HG03520 (cell line): ENCODE measurements at regions not wholly inside any gene's neighbourhood (a gene's known extent, or its start where the extent isn't known, plus 50 kb on each side); places are given as distances from the start of the nearest gene placed in this dataset.
A peak's percentile ranks its signal among the peaks of the same experiment; 100 is the strongest.
"Not testable (repeated sequence)": the region's sequence is repeated elsewhere in the genome, so short reads cannot be mapped to it uniquely, and the experiment has no call there.

Source experiments
- ATAC-seq: cut with Tn5 transposase; IDR thresholded peaks from one replicate; pipeline ENCODE4 v1.9.1; 2021; ENCODE audit warnings: mild to moderate bottlenecking, moderate library complexity; ENCODE audit not compliant: unreplicated experiment

DNA sequence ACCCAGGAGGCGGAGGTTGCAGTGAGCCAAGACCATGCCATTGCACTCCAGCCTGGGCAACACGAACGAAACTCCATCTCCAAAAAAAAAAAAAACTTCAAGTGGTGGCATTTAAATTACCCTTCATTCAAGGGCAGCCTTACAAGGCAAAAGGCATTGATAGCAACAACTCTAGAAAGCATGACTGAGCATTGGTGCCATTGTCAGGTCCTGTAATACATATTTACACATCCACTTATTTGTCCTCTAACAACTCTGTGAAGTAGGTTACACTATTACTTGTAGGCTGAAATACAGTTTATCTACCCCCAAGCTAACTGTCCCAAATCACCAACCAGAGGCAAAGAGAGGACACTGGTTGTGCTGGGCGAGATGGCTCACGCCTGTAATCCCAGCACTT lies 52.7 kb upstream of the LARP1 start:
- no peak for ATAC-seq

DNA sequence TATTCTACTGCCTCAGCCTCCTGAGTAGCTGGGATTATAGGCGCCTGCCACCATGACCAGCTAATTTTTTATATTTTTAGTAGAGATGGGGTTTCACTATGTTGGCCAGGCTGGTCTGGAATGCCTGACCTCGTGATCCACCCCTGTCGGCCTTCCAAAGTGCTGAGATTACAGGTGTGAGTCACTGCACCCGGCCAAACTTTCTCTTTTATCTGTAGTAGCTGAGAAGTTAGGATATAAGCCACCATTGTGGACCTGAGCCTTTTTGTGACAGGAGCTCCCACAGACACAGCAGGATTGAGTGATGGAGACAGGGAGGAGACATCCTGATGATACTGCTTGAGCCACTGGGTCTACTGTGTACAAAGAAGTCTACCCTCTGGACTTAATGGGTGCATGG lies 53.5 kb upstream of the LARP1 start:
- not testable (repeated sequence) for ATAC-seq

DNA sequence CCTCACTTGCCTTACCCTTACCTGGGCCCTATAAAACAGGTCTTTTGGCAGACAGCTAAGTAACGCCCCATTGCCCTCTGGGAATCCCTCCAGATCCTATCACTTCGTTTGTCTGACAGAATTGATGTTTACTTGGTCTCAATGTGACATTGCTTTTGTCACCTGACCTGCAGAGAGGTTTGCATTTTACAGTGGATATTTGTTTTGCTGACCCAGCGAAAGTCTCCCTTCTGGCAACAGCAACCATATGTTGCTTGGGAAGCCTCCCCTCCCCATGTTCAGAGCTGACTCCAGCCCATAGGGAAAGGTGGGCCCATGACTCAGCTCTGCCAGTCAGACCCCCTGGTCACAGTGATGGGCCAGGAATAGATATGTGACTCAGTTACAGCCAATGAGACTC lies 54.0 kb upstream of the LARP1 start:
- no peak for ATAC-seq

DNA sequence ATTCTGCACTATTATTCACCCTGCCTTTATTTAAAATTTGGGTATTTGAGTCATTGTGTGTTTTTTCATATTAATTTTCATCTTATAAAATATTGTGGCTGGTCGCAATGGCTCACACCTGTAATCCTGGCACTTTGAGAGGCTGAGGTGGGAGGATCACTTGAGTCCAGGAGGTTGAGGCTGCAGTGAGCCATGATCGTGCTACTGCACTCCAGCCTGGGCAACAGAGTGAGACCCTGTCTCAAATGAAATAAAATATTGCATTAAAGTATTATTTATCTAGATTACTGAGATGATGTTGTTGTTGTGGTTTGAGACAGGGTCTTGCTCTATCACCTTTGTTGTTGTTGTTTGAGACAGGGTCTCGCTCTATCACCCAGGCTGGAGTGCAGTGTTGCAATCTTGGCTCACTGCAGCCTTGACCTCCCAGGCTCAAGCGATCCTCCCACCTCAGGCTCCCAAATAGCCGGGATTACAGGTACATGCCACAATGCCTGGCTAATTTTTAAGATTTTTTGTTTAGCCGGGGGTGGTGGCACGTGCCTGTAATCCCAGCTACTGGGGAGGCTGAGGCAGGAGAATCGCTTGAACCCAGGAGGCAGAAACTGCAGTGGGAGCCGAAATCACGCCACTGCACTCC lies 54.8 kb upstream of the LARP1 start:
- ATAC-seq = not testable (repeated sequence)

DNA sequence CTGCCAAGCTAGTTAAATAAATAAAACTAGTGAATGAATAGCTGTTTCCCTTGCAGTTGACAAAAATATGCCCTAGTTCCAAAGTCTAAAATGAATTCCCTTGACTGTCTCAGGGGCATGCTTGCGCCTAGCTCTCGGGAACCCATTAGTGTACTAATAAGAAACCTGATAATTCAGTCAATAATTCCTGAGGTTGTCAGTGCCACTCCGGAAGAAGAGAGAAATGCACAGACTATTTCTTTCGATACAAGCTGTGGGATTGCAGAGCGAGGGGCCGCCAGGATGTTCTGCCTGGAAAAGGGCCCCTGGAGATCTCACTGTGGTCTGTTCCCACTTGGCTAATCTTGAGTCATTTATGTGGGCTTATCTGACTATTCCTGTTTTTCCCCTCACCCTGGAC lies 56.4 kb upstream of the LARP1 start:
- ATAC-seq = no peak

DNA sequence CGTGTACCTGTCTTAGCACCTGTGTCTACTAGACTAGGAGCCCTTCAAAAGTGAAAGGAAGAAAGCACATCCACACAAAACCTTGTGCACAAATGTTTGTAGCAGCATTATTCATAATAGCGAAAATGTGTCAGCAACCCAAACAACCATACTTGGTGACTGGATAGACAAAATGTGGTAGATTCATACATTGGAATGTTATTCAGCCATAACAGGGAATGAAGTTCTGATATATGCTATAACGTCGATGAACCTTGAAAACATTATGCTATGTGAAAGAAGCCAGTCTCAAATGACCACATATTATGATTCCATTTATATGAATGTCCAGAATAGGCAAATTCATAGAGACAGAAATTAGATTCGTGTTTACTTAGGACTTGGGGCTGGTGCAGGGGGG lies 57.8 kb upstream of the LARP1 start:
- no peak for ATAC-seq

DNA sequence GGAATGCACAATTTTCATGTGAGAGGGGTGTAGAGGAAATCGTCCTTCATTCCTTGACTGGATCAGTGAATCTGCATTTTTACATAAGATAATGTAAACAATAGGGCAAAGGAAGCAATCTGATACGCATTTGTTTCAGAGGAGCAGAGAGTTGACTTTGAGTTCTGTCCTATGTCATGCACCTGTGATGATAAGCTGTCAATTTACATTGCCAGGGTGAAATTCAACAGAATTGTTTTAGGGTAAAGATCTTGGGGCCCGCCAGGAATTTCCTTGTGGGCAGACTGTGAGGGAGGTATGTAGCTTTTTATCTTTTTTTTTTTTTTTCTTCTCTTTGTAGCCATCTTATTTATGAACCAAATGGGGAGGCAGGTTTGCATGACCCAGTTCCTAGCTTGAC lies 58.3 kb upstream of the LARP1 start:
- ATAC-seq = no peak

DNA sequence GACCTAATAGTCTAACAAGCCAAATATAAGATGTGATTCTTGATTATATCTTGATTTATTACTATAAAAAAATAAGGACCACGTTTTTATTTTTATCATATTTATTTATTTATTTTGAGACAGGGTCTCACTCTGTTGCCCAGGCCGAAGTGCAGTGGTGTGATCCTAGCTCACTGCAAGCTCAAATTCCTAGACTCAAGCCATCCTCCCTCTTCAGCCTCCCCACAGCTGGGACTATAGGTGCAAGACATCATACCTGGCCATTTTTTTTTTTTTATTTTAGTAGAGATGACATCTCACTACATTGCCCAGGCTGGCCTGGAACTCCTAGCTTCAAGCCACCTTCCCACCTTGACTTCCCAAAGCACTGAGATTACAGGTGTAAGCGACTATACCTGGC lies 61.0 kb upstream of the LARP1 start:
- ATAC-seq = no peak

DNA sequence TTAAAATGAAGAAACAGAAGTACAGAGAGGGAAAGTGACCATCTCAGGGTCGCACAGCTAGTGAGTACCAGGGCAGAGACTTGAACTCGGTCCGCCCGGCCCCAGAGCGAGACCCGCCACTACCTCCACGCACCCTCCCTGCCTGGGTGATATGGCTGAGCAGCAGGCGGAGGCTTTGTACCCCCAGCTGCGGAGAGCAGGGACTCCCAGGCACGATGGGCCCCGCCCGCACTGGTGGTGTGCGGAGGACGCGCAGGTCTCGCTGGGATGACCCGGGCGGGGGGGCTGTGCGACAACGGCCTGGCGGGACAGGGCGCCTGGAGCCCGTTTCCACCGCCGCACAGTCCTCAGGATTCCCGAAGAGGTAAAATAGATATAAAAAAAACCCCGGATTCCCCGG lies 64.7 kb upstream of the LARP1 start:
- no peak for ATAC-seq

DNA sequence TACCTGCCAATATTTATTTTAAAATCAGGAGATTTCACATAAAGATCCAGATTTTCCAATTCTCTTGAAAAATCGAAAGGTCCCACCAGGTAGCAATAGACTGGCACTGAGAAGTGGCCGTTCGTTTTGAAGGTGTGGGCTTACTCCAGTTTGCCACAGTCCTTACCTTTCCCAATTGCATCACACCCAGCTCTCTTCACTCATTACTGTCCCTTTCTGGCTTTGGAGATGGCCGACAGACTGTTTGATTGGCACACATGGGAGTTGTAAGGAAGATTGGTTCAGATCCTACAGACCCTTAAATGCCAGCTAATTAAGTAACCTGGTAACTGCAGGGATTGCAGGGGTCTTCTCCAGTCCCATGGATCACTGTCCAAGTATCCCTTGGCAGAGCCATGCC lies 68.7 kb upstream of the LARP1 start:
- no peak for ATAC-seq

DNA sequence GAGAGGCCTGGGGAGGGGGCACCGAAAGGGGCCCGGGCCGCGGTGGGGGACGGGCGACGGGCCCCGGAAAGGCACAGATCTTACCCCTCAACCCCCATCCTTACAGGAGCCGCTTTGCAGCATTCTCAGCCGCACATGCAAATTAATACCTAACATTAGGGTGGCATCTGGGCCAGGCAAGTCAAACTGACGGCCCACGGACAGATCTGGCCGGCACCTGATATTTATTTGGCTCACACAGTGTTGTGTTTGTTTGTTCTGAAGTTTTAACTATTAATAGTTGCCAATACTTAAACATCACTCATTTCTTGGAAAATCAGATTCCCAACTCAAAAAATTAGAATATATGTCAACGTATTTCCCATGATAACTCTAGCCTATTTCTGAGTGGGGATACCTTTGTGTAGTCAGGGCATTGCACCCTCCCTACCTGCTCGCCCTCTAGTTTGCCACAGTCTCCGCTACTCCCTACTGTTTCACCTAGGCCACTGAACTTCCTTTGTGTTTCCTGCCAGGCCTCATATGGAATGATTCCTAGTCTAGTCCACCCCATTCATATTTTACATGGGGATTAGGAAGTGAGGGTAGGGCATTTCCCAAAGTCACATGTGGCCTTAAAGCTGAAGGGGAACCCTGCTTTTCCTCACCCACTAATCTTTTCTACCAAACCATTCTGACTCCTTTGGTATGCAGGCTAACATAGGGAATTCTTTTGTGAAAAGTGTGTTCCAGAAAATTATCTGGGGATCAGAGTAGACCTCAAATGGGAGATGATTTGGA lies 71.9 kb upstream of the LARP1 start:
- peak; percentile 44 for ATAC-seq

DNA sequence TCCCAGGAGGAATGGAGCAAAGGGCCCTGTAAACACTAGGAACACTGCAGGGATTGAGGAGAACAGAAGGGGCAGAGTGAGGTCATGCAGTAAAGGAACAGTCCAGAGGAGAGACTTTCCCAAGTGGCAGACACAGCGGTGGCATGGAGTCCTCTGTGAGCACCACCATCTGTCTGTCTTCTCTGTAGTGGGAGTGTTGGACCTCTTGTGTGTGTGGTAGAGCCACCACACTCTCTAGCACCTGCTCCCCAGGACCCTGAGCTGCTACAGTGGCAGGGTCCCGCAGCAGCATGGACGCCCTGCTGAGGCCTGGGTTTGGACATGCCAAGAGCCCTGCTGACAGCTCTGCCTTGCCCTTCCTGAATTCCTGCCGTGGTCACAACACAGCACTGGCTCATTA lies 75.7 kb upstream of the LARP1 start:
- ATAC-seq = no peak

DNA sequence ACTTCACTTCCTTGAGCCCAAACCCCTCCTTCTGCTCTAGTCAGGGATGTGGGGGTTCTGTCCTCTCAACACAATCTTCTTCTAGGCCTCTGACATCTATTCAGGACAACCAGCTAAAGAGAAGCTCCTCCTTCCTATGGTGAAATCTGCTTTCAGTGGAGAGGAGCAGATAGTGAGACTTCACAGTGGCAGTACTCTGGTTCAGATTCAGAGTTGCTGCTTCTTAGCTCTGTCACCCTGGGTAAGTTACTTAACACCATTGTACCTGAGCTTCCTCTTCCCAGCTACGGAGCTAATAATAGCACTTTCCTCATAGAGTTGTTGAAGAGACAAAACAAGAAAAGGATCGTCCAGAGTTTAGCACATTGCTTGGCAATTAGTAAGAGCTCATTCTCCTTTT lies 77.3 kb upstream of the LARP1 start:
- no peak for ATAC-seq

DNA sequence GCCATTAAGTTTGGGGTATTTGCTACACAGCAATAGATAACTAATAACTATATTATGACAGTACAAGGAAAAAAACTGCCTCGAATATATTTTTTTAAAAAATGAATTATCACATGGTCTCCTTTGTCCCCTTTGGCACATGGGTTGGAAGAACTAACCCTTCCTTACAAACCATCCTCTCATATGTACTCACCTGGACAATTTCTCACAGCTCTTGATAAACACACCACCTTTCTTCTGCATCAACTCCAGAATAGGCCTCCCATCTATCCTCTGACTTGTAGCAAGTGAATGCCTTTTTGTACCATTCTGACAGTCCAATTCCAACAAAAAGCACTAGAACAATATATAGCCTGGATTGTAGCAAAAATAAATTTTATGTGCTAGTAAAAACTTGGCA lies 78.7 kb upstream of the LARP1 start:
- no peak for ATAC-seq

DNA sequence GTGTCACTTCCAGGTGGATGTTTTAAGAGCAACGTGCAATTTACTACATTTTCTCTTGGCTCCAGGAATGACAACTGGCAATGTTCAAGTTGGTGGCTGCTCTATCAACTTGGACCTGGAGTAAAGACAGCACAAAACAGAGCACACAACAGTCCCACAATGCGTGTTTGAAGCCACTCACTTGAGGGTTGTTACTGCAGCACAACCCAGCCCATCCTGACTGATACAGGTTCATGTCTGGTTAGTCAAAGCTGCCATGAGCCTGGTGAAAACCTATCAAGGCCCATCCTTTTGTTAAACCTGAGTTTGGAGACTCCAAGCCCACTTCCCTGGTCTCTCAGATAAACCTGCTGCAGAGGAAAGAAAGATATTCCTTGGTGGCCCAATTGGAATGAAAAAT lies 81.1 kb upstream of the LARP1 start:
- ATAC-seq = no peak

DNA sequence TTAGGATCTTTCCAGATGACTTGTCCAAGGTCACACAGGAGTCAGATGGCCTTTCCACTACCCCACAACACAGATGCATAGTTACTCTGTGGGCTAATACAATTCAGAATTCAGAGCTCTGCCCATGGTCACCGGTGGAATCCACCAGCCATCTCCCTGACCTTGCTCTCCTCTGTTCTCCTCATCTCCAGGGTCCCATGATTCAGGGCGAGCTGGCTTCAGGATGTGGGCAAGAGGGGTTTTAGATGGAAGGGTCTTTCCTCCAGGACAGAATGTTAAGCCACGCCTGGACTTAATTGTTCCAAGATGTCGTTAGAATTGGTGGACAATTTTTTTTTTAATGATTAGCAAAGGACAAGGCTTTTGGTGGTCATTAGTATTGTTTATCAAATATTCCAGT lies 81.7 kb upstream of the LARP1 start:
- no peak for ATAC-seq

DNA sequence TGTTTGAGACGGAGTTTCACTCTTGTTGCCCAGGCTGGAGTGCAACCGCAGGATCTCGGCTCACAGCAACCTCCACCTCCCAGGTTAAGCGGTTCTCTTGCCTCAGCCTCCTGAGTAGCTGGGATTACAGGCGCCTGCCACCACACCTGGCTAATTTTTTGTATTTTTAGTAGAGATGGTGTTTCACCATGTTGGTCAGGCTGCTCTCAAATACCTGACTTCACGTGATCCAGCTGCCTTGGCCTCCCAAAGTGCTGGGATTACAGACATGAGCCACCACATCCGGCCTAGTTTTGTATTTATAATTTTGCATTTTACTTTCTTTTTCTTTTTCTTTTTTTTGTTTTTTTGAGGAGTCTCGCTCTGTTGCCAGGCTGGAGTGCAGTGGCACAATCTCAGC lies 85.3 kb upstream of the LARP1 start:
- ATAC-seq = not testable (repeated sequence)

DNA sequence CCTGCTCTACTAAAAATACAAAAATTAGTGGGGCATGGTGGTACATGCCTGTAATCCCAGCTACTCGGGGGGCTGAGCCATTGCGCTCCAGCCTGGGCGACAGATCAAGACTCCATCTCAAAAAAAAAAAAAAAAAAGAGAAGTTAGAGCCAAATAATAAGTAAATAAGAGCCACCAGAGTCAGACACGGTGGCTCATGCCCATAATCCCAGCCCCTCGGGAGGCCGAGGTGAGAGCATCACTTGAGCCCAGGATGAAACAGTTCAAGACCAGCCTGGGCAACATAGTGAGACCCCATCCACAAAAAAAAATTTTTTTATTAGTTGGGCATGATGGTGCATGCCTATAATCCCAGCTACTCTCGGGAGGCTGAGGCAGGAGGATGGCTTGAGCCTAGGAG lies 85.8 kb upstream of the LARP1 start:
- ATAC-seq = no peak

DNA sequence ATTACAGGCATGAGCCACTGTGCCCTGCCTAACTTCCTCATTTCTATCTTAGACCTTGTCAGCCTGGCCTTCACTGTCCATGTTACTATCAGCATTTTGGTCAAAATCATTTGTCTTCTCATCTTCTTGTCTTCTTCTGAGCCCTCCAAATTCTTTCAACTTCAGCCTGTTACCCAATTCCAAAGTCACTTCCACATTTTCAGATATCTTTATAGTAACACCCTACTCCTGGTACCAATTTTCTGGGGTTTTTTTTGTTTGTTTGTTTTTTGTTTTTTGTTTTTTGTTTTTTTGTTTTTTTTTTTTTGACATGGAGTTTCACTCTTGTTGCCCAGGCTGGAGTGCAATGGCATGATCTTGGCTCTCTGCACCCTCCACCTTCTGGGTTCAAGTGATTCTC lies 90.3 kb upstream of the LARP1 start:
- ATAC-seq = no peak

DNA sequence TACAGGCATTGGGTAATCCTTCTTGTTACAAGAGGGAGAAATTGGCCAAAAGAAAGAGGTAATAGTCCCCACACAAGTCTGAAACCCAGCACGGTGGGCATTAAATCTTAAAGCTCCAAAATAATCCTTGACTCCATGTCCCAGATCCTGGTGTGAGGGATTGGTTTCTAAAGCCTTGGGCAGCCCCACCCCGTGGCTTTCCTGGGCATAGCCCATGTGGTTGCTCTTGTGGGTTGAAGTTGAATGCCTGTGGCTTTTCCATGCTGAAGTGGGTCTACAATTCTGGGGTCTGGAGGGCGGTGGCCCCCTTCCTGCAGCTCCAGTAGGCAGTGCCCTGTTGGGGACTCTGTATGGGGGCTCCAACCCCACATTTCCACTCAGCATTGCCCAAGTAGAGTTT lies 91.8 kb upstream of the LARP1 start:
- no peak for ATAC-seq

DNA sequence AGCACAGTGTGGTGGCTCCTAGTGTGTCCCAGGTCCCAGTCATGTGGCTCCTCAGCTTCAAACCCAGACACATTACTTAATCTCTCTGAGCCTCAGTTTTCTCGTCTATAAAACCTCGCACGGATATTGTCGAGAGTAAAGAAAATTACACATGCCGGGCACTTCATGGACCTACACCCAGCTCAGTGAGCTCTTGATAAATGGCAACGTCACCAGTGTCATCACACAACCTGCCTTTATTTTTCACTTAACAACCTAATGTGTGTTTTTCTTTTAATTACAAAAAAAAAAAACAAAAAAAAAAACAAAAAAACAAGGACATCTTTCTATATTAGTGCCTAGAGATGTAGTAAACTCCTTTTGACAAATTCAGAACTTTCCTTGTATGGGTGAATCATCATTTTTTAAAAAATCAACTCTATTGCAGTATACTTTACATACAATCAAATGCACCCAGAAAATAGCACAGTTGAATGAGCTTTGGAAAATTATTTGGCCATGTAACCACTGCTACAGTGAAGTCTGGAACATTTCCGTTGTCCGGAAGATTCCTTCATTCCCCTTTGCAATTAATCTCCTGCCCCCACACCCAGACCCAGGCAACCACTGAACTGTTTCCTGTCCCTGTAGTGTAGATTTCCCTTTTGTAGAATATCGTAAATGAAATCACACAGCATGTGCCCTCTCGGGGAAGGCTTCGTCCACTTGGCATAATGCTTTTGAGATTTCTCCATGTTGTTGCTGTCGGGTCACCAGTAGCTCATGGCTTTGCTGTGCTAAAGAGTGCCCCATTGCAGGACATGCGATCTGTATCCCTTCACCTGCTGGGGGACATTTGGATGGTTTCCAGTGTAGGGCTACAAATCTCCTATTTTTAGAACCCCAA lies 100.4 kb upstream of the LARP1 start:
- ATAC-seq = no peak
